ENCODE measurements at regions not wholly inside any gene's neighbourhood (a gene's known extent, or its start where the extent isn't known, plus 50 kb on each side); places are given as distances from the start of the nearest gene placed in this dataset.

GRCh38 chr5:86875539-86875938 is 257.8 kb downstream of the COX7C start:
- H2AFZ ChIP-seq = no peak overlapping the region
- H3K4me2 ChIP-seq = no peak overlapping the region
- H3K27me3 Mint-ChIP-seq (ENCODE audit: insufficient read depth, low read depth, poor library complexity) = no peaks in the 10 kb centered on the region
- no peaks in the 10 kb centered on the region for H3K27me3 ChIP-seq (ENCODE audit: insufficient read depth)
- no peak for ATAC-seq
- H3K27ac Mint-ChIP-seq = no peak overlapping the region
- H3K9me3 Mint-ChIP-seq = no peaks in the 10 kb centered on the region
- H3F3A ChIP-seq (replicated peaks; ENCODE audit: low read depth) = no peaks in the 10 kb centered on the region
- H3K9me2 ChIP-seq (ENCODE audit: insufficient read depth) = no peaks in the 10 kb centered on the region
- TF ChIP-seq POLR2AphosphoS5 (IDR thresholded peaks at IDR 0.05; ENCODE audit: low read depth) (no peak), NANOG (IDR thresholded peaks at IDR 0.05; ENCODE audit: borderline replicate concordance) (no peak), CREB1 (CRISPR knock-in tag; IDR thresholded peaks at IDR 0.05; ENCODE audit: low read depth) (no peak), ZNF331 (CRISPR knock-in tag; IDR thresholded peaks at IDR 0.05; ENCODE audit: low read depth) (no peak), CTCF (conservative IDR thresholded peaks at IDR 0.05; ENCODE audit: low read depth in 2 of 2) (no peak)
- H3K36me3 ChIP-seq (ENCODE audit: insufficient read depth) = no peaks in the 10 kb centered on the region
- H3K4me1 Mint-ChIP-seq = peaks cover 9% of the 10 kb centered on the region
- peaks cover 11% of the 10 kb centered on the region for H3K4me1 ChIP-seq (ENCODE audit: insufficient read depth)
- H3K27ac ChIP-seq (ENCODE audit: low read depth) = no peak overlapping the region
- no peaks in the 10 kb centered on the region for H4K20me1 ChIP-seq (replicated peaks; ENCODE audit: insufficient read depth)
- no peaks in the 10 kb centered on the region for H3K79me2 ChIP-seq (replicated peaks; ENCODE audit: insufficient read depth)
- no peaks in the 10 kb centered on the region for H3K36me3 Mint-ChIP-seq (ENCODE audit: low read depth)
- H3K4me3 Mint-ChIP-seq = no peak overlapping the region
- DNase-seq (ENCODE audit: low spot score) = no peak
- no peak overlapping the region for H3K4me3 ChIP-seq

- H3K27me3 ChIP-seq (ENCODE audit: insufficient read depth) = no peaks in the 10 kb centered on the region
- no peak overlapping the region for H3K4me3 ChIP-seq
- H3K4me1 Mint-ChIP-seq = peaks cover 9% of the 10 kb centered on the region
- H3K27ac ChIP-seq (ENCODE audit: low read depth) = no peak overlapping the region
- no peak overlapping the region for H2AFZ ChIP-seq
- no peak overlapping the region for H3K27ac Mint-ChIP-seq
- H3K4me2 ChIP-seq = no peak overlapping the region
- peaks cover 4% of the 10 kb centered on the region; the same call in 1 of the 2 replicates for H3K4me1 ChIP-seq (ENCODE audit: insufficient read depth)
- H3K9me2 ChIP-seq (ENCODE audit: insufficient read depth) = no peaks in the 10 kb centered on the region
- no peaks in the 10 kb centered on the region for H3K27me3 Mint-ChIP-seq (ENCODE audit: insufficient read depth, low read depth, poor library complexity)
- H3K79me2 ChIP-seq (replicated peaks; ENCODE audit: insufficient read depth) = no peaks in the 10 kb centered on the region
- DNase-seq (ENCODE audit: low spot score) = no peak
- H3F3A ChIP-seq (replicated peaks; ENCODE audit: low read depth) = no peaks in the 10 kb centered on the region
- no peaks in the 10 kb centered on the region for H3K36me3 ChIP-seq (ENCODE audit: insufficient read depth)
- TF ChIP-seq, protein P1, sequence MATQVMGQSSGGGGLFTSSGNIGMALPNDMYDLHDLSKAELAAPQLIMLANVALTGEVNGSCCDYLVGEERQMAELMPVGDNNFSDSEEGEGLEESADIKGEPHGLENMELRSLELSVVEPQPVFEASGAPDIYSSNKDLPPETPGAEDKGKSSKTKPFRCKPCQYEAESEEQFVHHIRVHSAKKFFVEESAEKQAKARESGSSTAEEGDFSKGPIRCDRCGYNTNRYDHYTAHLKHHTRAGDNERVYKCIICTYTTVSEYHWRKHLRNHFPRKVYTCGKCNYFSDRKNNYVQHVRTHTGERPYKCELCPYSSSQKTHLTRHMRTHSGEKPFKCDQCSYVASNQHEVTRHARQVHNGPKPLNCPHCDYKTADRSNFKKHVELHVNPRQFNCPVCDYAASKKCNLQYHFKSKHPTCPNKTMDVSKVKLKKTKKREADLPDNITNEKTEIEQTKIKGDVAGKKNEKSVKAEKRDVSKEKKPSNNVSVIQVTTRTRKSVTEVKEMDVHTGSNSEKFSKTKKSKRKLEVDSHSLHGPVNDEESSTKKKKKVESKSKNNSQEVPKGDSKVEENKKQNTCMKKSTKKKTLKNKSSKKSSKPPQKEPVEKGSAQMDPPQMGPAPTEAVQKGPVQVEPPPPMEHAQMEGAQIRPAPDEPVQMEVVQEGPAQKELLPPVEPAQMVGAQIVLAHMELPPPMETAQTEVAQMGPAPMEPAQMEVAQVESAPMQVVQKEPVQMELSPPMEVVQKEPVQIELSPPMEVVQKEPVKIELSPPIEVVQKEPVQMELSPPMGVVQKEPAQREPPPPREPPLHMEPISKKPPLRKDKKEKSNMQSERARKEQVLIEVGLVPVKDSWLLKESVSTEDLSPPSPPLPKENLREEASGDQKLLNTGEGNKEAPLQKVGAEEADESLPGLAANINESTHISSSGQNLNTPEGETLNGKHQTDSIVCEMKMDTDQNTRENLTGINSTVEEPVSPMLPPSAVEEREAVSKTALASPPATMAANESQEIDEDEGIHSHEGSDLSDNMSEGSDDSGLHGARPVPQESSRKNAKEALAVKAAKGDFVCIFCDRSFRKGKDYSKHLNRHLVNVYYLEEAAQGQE (IDR thresholded peaks at IDR 0.05; ENCODE audit: unreplicated experiment) = no peak
- TF ChIP-seq ZNF114 (CRISPR knock-in tag; IDR thresholded peaks at IDR 0.05) = no peak
- TF ChIP-seq STAT1 (IDR thresholded peaks at IDR 0.05; ENCODE audit: unreplicated experiment) = no peak
- H3K4me3 Mint-ChIP-seq = no peak overlapping the region
- no peak for ATAC-seq
- H4K20me1 ChIP-seq (replicated peaks; ENCODE audit: insufficient read depth) = no peaks in the 10 kb centered on the region
- no peaks in the 10 kb centered on the region for H3K36me3 Mint-ChIP-seq (ENCODE audit: low read depth)
- no peaks in the 10 kb centered on the region for H3K9me3 Mint-ChIP-seq
Observed at GRCh38 chr5:86878250-86878649, 260.5 kb downstream of the COX7C start.

All from GM23338 (cell line).